Nephron progenitor cell (in vitro differentiated cells): ENCODE measurements at regions not wholly inside any gene's neighbourhood (a gene's known extent, or its start where the extent isn't known, plus 50 kb on each side); places are given as distances from the start of the nearest gene placed in this dataset.

Experiments
- DNase-seq: peaks from one replicate; pipeline ENCODE4 v3.0.0; 2021
- H3K27ac Mint-ChIP-seq: 2 replicates; pipeline ENCODE4 v1.8.0; 2021; ENCODE audit warnings: mild to moderate bottlenecking, moderate library complexity, mixed read lengths
- H3K27me3 Mint-ChIP-seq: 2 replicates; pipeline ENCODE4 v1.8.0; 2021; ENCODE audit warnings: mild to moderate bottlenecking, low read depth, mixed read lengths; ENCODE audit not compliant: poor library complexity
- H3K36me3 Mint-ChIP-seq: 2 replicates; pipeline ENCODE4 v1.8.0; 2021; ENCODE audit warnings: low read depth, mixed read lengths
- H3K4me1 Mint-ChIP-seq: 2 replicates; pipeline ENCODE4 v1.8.0; 2021; ENCODE audit warnings: mixed read lengths
- H3K4me3 Mint-ChIP-seq: 2 replicates; pipeline ENCODE4 v1.8.0; 2021; ENCODE audit warnings: mild to moderate bottlenecking, moderate library complexity, mixed read lengths
- H3K9me3 Mint-ChIP-seq: 2 replicates; pipeline ENCODE4 v1.8.0; 2021; ENCODE audit warnings: mild to moderate bottlenecking, moderate library complexity, mixed read lengths
- CTCF ChIP-seq: fragments of 200-600 bp; sonication (generic); IDR thresholded peaks from 2 replicates; pipeline ENCODE4 v1.5.0; 2021; ENCODE audit warnings: antibody characterized with exemption

DNA sequence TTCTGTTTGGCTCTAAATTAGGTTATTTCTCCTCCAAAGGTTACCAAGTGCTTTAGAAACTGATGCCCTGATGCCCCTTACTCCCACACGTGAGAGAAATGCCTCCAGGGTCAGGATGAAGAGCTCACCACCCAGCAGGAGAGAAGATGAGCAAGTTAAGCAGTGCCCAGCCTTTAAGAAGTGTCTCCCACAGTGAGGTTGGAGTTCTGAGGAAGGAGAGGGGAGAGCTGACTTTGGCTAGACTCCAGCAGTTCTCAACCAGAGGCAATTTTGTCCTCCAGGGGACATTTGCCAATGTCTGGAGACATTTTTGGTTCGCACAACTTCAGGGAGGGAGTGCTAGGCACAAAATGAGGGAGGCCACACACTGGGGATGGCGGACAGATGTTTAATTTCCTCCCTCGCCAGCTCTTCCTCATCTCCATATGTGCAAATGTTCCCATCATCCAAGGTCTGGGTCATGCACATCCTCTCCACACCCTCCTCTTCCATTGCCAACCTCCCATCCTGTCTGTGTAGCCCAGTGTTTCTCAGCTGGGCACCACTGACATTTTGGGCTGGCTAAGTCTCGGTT, 50.6 kb upstream of the SLC7A14 start:
- Mint-ChIP-seq H3K27me3 (peaks cover 5% of the 10 kb centered on the region), H3K9me3 (no peaks in the 10 kb centered on the region), H3K27ac (no peak overlapping the region), H3K4me3 (no peak overlapping the region), H3K36me3 (no peaks in the 10 kb centered on the region), H3K4me1 (peaks cover 46% of the 10 kb centered on the region)
- no peak for DNase-seq
- TF ChIP-seq CTCF, result no peak
